ENCODE measurements at regions not wholly inside any gene's neighbourhood (a gene's known extent, or its start where the extent isn't known, plus 50 kb on each side); places are given as distances from the start of the nearest gene placed in this dataset.
"Not testable (repeated sequence)": the region's sequence is repeated elsewhere in the genome, so short reads cannot be mapped to it uniquely, and the experiment has no call there.

DNA sequence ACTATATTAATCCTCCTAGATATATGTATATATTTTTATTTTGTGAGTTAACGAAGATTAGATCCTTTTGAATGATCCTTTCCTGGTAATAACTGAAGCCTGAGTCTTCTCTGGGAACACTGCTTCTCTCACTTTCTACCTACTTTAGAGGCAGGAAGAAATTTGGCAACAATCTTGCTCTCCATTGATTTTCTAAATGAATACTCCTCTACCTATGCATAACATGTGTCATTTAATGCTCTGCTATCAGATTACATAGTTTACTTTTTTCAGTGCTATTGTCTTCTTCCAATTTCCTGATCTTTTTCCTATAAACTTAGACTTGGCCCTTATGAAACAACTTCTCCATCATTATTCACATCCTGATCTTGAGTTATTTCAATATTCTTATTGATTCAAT, 60.4 kb upstream of the PDHA2 start:
- H3K36me3 ChIP-seq, result no peaks in the 10 kb centered on the region
- H3K27me3 ChIP-seq, result no peaks in the 10 kb centered on the region
- H3K4me3 ChIP-seq, result no peak overlapping the region
- ATAC-seq, result no peak
- TF ChIP-seq, protein P1, sequence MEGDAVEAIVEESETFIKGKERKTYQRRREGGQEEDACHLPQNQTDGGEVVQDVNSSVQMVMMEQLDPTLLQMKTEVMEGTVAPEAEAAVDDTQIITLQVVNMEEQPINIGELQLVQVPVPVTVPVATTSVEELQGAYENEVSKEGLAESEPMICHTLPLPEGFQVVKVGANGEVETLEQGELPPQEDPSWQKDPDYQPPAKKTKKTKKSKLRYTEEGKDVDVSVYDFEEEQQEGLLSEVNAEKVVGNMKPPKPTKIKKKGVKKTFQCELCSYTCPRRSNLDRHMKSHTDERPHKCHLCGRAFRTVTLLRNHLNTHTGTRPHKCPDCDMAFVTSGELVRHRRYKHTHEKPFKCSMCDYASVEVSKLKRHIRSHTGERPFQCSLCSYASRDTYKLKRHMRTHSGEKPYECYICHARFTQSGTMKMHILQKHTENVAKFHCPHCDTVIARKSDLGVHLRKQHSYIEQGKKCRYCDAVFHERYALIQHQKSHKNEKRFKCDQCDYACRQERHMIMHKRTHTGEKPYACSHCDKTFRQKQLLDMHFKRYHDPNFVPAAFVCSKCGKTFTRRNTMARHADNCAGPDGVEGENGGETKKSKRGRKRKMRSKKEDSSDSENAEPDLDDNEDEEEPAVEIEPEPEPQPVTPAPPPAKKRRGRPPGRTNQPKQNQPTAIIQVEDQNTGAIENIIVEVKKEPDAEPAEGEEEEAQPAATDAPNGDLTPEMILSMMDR (IDR thresholded peaks at IDR 0.05), result no peak
- H3K9me3 ChIP-seq, result no peaks in the 10 kb centered on the region
- DNase-seq, result no peak
- H3K27ac ChIP-seq, result no peak overlapping the region
- H3K4me1 ChIP-seq, result no peaks in the 10 kb centered on the region
- intact Hi-C loops (cut with DNase I), result no loop called here

DNA sequence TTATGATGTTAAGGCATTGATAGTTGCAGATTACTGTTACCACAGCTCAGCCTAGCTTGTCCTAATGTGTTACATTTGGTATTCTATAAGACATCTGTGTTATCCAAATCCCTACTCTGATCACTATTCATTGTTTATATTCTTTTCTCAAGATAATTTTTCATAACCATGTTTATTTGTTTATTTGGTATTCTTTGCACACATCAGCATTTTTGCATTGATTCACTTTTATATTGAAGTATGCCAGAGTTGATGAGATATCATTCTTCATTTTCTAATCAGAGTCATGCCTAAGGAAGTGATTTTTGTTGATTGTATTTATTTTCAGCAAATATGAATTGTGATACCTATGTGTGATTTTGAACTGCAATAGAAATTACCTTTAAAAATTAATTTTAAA, 61.2 kb upstream of the PDHA2 start:
- no peak overlapping the region for H3K4me3 ChIP-seq
- intact Hi-C loops (cut with DNase I), result no loop called here
- TF ChIP-seq, protein P1 (IDR thresholded peaks at IDR 0.05), result no peak
- no peak for ATAC-seq
- no peaks in the 10 kb centered on the region for H3K36me3 ChIP-seq
- H3K27ac ChIP-seq, result no peak overlapping the region
- DNase-seq, result no peak
- no peaks in the 10 kb centered on the region for H3K9me3 ChIP-seq
- no peaks in the 10 kb centered on the region for H3K4me1 ChIP-seq
- H3K27me3 ChIP-seq, result no peaks in the 10 kb centered on the region

DNA sequence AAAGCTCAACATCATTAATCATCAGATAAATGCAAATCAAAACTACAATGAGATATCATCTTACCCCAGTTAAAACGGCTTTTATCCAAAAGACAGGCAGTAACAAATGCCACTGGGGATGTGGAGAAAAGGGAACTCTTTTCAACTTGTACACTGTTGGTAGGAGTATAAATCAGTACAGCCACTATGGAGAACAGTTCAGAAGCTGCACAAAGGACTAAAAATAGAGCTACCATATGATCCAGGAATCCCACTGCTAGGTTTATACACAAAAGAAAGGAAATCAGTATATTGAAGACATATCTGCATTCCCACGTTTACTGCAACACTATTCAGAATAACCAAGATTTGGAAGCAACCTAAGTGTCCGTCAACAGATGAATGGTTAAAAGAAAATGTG, 69.3 kb upstream of the PDHA2 start:
- H3K27ac ChIP-seq; H3K27me3 ChIP-seq; H3K9me3 ChIP-seq; DNase-seq; intact Hi-C loops (cut with DNase I); H3K4me1 ChIP-seq; ATAC-seq; H3K4me3 ChIP-seq; H3K36me3 ChIP-seq: not testable (repeated sequence)

DNA sequence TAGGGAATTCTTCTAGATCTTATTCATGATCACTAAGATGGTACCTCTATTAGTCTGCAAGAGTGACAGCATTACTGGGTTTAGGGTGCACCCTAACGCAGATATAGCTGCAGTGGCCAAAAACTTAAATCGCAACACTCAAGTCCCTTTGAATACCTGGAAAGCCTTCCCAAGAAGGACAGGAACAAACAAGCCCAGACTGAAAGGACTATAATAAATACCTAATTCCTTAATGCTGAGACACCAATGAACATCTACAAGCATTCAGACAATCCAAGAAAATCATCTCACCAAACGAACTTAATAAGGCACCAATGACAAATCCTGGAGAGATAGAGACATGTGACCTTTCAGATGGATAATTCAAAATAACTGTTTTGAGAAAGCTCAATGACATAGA, 74.9 kb upstream of the PDHA2 start:
- TF ChIP-seq, protein P1 (IDR thresholded peaks at IDR 0.05), result no peak
- Histone ChIP-seq H3K27me3 (no peaks in the 10 kb centered on the region), H3K4me3 (no peak overlapping the region), H3K36me3 (no peaks in the 10 kb centered on the region), H3K4me1 (no peaks in the 10 kb centered on the region), H3K9me3 (no peaks in the 10 kb centered on the region), H3K27ac (no peak overlapping the region)
- DNase-seq (no peak), ATAC-seq (no peak)
- intact Hi-C loops (cut with DNase I), result no loop called here

DNA sequence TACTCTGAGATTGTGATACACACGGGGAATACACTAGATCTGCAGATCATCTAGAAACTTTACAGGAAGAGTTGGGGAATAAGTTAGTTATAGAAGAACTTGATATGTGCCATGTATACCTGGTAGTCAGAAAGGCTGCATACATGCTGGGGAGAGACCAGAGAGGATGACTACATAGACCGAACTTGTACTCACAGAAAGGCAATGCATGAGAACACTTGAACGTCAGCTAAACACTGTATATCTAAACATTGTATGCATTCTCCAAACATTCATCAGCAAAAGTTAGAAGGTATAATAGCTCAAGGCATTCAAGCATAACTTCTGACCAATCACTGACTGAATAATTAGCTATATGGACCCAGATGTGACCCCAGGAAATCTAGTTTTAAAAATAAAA, 78.0 kb upstream of the PDHA2 start:
- H3K36me3 ChIP-seq, result no peaks in the 10 kb centered on the region
- intact Hi-C loops (cut with DNase I), result no loop called here

DNA sequence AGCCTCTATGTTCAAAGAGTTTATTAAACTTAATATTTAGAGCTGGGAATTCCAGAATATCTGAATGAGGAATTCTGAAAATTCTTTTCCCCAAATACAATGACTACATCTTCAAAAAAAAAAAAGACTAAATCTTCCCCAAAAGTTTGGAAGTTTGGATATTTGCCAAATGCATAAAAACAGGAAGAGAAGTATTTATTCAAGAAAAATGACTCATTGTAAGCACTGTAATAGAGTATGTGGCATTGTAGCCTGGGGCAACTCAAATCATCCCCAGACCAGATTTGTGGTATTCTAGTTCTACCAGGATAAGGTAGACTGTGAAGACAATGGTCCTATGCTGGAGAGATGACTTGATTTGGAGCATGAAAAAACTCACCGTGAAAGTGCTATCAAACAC, 78.5 kb upstream of the PDHA2 start:
- TF ChIP-seq, protein P1 (IDR thresholded peaks at IDR 0.05), result no peak
- no peaks in the 10 kb centered on the region for H3K36me3 ChIP-seq
- H3K9me3 ChIP-seq, result no peaks in the 10 kb centered on the region
- ATAC-seq (no peak), DNase-seq (no peak)
- intact Hi-C loops (cut with DNase I), result no loop called here
- H3K27me3 ChIP-seq, result no peaks in the 10 kb centered on the region
- no peak overlapping the region for H3K27ac ChIP-seq
- no peaks in the 10 kb centered on the region for H3K4me1 ChIP-seq
- no peak overlapping the region for H3K4me3 ChIP-seq

More for the DNA sequence above, 78.0 kb upstream of the PDHA2 start:
- no peak for DNase-seq
- Histone ChIP-seq H3K27ac (no peak overlapping the region), H3K27me3 (no peaks in the 10 kb centered on the region), H3K4me3 (no peak overlapping the region), H3K4me1 (no peaks in the 10 kb centered on the region), H3K9me3 (no peaks in the 10 kb centered on the region)
- TF ChIP-seq, protein P1 (IDR thresholded peaks at IDR 0.05), result no peak
- no peak for ATAC-seq

DNA sequence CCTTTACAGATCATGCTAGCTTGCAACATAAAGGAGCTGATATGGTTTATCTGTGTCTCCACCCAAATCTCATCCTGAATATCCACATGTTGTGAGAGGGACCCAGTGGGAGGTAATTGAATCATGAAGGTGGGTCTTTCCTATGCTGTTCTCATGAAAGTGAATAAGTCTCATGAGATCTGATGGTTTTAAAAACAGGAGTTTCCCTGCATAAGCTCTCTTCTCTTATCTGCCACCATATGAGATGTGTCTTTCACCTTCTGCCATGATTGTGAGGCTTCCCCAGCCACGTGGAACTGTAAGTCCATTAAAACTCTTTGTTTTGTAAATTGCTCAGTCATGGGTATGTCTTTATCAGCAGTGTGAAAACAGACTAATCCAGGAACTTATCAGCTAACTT, 79.2 kb upstream of the PDHA2 start:
- H3K4me3 ChIP-seq; intact Hi-C loops (cut with DNase I); H3K9me3 ChIP-seq; H3K4me1 ChIP-seq; ATAC-seq; H3K36me3 ChIP-seq; H3K27me3 ChIP-seq; DNase-seq; H3K27ac ChIP-seq: not testable (repeated sequence)

All from left lung (tissue), 4 donors.